PC-9 (cell line): ENCODE measurements at regions not wholly inside any gene's neighbourhood (a gene's known extent, or its start where the extent isn't known, plus 50 kb on each side); places are given as distances from the start of the nearest gene placed in this dataset.

Source experiments
- BruUV-seq: library from RNA; stranded (reverse); fragments of 400-500 nt; replicated peaks from 2 replicates; lab custom pipeline; 2021; lab: Mats Ljungman, UMichigan
- CTCF ChIA-PET: fragments of 300-600 bp; sonication (Branson Sonifier 250); formaldehyde crosslinking; loops from one replicate; lab custom pipeline; 2022; ENCODE audit warnings: antibody characterized with exemption; lab: Charles Lee
- POLR2A ChIA-PET: fragments of 300-600 bp; sonication (Branson Sonifier 250); formaldehyde crosslinking; loops from one replicate; lab custom pipeline; 2022; ENCODE audit warnings: antibody characterized with exemption; ENCODE audit not compliant: unreplicated experiment; lab: Charles Lee
- DNase-seq, 2 experiments: peaks; one replicate each; pipeline versions ENCODE4 v3.0.0 to v3.0.0-alpha.2; 2015 to 2022; ENCODE audit warnings: mixed read lengths in 1 of 2
- H2AFZ ChIP-seq: fragments of 200-600 bp; sonication (generic); 2 replicates; pipeline ENCODE4 v1.8.1; 2017; ENCODE audit warnings: antibody characterized with exemption
- H3F3A ChIP-seq: fragments of 200-600 bp; sonication (generic); 2 replicates; pipeline ENCODE4 v1.8.1; 2017; ENCODE audit warnings: antibody characterized with exemption, mild to moderate bottlenecking, low read depth; ENCODE audit not compliant: insufficient read depth
- H3K27ac ChIP-seq: fragments of 200-600 bp; sonication (generic); 2 replicates; pipeline ENCODE4 v1.6.1; 2016; ENCODE audit warnings: mixed run types
- H3K27me3 ChIP-seq: fragments of 200-600 bp; sonication (generic); 2 replicates; pipeline ENCODE4 v1.6.1; 2016; ENCODE audit warnings: low read depth, mixed run types; ENCODE audit not compliant: insufficient read depth
- H3K36me3 ChIP-seq: fragments of 200-600 bp; sonication (generic); 2 replicates; pipeline ENCODE4 v1.6.1; 2016; ENCODE audit warnings: low read depth, mixed run types
- H3K4me1 ChIP-seq: fragments of 200-600 bp; sonication (generic); replicated peaks from 2 replicates; pipeline ENCODE4 v1.6.1; 2016; ENCODE audit warnings: mixed run types; ENCODE audit not compliant: insufficient read depth
- H3K4me2 ChIP-seq: fragments of 200-600 bp; sonication (generic); 2 replicates; pipeline ENCODE4 v1.6.1; 2017; ENCODE audit warnings: mixed run types
- H3K4me3 ChIP-seq: fragments of 200-600 bp; sonication (generic); 2 replicates; pipeline ENCODE4 v1.6.1; 2016; ENCODE audit warnings: mixed run types
- H3K79me2 ChIP-seq: fragments of 200-600 bp; sonication (generic); 2 replicates; pipeline ENCODE4 v1.6.1; 2017; ENCODE audit warnings: low read depth, mixed run types
- H3K9me2 ChIP-seq: fragments of 200-600 bp; sonication (generic); 2 replicates; pipeline ENCODE4 v1.8.1; 2017; ENCODE audit warnings: mild to moderate bottlenecking; ENCODE audit not compliant: insufficient read depth
- H3K9me3 ChIP-seq: fragments of 200-600 bp; sonication (generic); 2 replicates; pipeline ENCODE4 v1.8.1; 2016; ENCODE audit warnings: low read depth; ENCODE audit not compliant: insufficient read depth
- H4K20me1 ChIP-seq: fragments of 200-600 bp; sonication (generic); 2 replicates; pipeline ENCODE4 v1.8.1; 2017; ENCODE audit not compliant: insufficient read depth
- EZH2 ChIP-seq: fragments of 200-600 bp; sonication (generic); IDR thresholded peaks from 2 replicates; pipeline ENCODE4 v1.8.0; 2017; ENCODE audit warnings: antibody characterized with exemption, low read depth
- intact Hi-C: fragments of 100-400 bp; cut with micrococcal nuclease; formaldehyde crosslinking; loops from one replicate; pipeline ENCODE4 v1.10.0; 2022; ENCODE audit not compliant: unreplicated experiment
- TF ChIP-seq, protein P1 (sequence below): fragments of 200-600 bp; sonication (generic); conservative IDR thresholded peaks from 2 replicates; pipeline ENCODE4 v1.6.1; 2017; ENCODE audit warnings: mixed run types, antibody characterized with exemption, mild to moderate bottlenecking, moderate library complexity

- H3K9me2 ChIP-seq: no peaks in the 10 kb centered on the region
- H3K9me3 ChIP-seq: no peaks in the 10 kb centered on the region
- DNase-seq: no peak
- no peak for TF ChIP-seq EZH2
- TF ChIP-seq, protein P1, sequence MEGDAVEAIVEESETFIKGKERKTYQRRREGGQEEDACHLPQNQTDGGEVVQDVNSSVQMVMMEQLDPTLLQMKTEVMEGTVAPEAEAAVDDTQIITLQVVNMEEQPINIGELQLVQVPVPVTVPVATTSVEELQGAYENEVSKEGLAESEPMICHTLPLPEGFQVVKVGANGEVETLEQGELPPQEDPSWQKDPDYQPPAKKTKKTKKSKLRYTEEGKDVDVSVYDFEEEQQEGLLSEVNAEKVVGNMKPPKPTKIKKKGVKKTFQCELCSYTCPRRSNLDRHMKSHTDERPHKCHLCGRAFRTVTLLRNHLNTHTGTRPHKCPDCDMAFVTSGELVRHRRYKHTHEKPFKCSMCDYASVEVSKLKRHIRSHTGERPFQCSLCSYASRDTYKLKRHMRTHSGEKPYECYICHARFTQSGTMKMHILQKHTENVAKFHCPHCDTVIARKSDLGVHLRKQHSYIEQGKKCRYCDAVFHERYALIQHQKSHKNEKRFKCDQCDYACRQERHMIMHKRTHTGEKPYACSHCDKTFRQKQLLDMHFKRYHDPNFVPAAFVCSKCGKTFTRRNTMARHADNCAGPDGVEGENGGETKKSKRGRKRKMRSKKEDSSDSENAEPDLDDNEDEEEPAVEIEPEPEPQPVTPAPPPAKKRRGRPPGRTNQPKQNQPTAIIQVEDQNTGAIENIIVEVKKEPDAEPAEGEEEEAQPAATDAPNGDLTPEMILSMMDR: no peak
- intact Hi-C loops: no loop called here
- POLR2A ChIA-PET: no interaction called here
- H3K27me3 ChIP-seq: no peaks in the 10 kb centered on the region
- H3K4me2 ChIP-seq: no peak overlapping the region
- no peaks in the 10 kb centered on the region for H3K4me1 ChIP-seq
- no peak overlapping the region for H2AFZ ChIP-seq
- H3K4me3 ChIP-seq: no peak overlapping the region
- H3K79me2 ChIP-seq: no peaks in the 10 kb centered on the region
- CTCF ChIA-PET: no interaction called here
- H3F3A ChIP-seq: no peaks in the 10 kb centered on the region
- no peak overlapping the region for H3K27ac ChIP-seq
- no TSS peak for BruUV-seq
- no peaks in the 10 kb centered on the region for H4K20me1 ChIP-seq
- H3K36me3 ChIP-seq: no peaks in the 10 kb centered on the region
Measured at GRCh38 chr7:109836016-109836415, 1254.9 kb upstream of the LRRN3 start.

DNA sequence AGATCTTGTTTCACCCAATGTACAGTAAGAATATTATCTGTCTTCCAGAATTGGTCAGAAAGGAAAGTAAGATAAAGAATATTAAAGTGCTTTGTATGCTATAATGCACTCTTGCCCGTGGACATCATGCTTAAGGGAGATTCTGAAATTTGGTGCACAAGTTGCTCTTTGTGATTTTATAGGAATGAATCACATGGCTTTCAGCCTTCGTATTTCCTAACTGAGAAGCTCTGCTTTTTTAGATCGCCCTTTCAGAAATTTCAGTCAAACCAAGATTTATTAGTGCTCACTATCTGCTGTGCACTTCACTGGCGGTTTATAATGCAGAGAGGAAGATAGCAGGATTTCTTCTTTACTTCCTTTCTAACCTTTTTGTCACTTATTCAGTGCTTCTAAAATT, 1248.5 kb upstream of the LRRN3 start:
- no TSS peak for BruUV-seq
- ChIA-PET POLR2A (no interaction called here), CTCF (interaction anchor here (0.7 kb wide), 1 partner anchor 154 kb away, joined by 3 read pairs; no protein-coding TSS in a partner anchor)

DNA sequence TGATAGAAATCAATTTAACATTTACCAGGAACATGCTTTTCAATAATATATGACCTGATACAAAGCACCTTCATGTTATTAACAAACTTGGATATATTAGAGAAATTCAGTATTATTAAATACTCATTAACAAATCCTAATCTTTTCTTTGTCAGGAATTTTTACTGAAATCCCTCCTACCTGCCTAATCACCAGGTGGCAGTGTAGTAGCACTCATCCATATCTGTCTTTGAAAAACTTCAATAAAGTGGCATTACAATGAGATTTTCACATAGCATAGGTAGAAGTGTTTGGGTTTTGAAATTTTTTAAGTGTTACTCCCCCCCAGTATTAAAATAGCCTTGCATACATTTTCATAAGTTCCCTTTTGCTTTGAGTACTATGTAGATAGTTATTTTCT, 1246.6 kb upstream of the LRRN3 start:
- Histone ChIP-seq H3K36me3 (no peaks in the 10 kb centered on the region), H4K20me1 (no peaks in the 10 kb centered on the region), H3K79me2 (no peaks in the 10 kb centered on the region), H3K27ac (no peak overlapping the region), H3K4me3 (no peak overlapping the region), H3K9me3 (no peaks in the 10 kb centered on the region), H3K9me2 (no peaks in the 10 kb centered on the region), H3K4me2 (no peak overlapping the region), H3K27me3 (no peaks in the 10 kb centered on the region), H3F3A (no peaks in the 10 kb centered on the region), H3K4me1 (no peaks in the 10 kb centered on the region), H2AFZ (no peak overlapping the region)
- peak in 1 of 2 experiments; percentile 5 for DNase-seq
- ChIA-PET POLR2A (no interaction called here), CTCF (no interaction called here)
- intact Hi-C loops: loop anchor here (1.0 to 10.0 kb wide), 4 partner anchors 598 to 1891 kb away; partner anchors contain the start of gene LRRN3
- no peak for TF ChIP-seq EZH2
- TF ChIP-seq, protein P1: peak; percentile 72
- no TSS peak for BruUV-seq

More for the DNA sequence above, 1248.5 kb upstream of the LRRN3 start:
- Histone ChIP-seq H3K27ac (no peak overlapping the region), H4K20me1 (no peaks in the 10 kb centered on the region), H2AFZ (peak overlapping the region; percentile 31; the same call in 1 of the 2 replicates), H3K4me2 (no peak overlapping the region), H3K4me1 (no peaks in the 10 kb centered on the region), H3K9me2 (no peaks in the 10 kb centered on the region), H3K9me3 (no peaks in the 10 kb centered on the region), H3K27me3 (no peaks in the 10 kb centered on the region), H3K79me2 (no peaks in the 10 kb centered on the region), H3K36me3 (no peaks in the 10 kb centered on the region), H3F3A (no peaks in the 10 kb centered on the region), H3K4me3 (no peak overlapping the region)
- intact Hi-C loops: loop anchor here (10.0 kb wide), 2 partner anchors 1252 to 1642 kb away; partner anchors contain the start of gene LRRN3
- TF ChIP-seq, protein P1: no peak
- TF ChIP-seq EZH2: no peak
- no peak for DNase-seq
